HG02798 (cell line): ENCODE measurements at regions not wholly inside any gene's neighbourhood (a gene's known extent, or its start where the extent isn't known, plus 50 kb on each side); places are given as distances from the start of the nearest gene placed in this dataset.
A peak's percentile ranks its signal among the peaks of the same experiment; 100 is the strongest.
"Not testable (repeated sequence)": the region's sequence is repeated elsewhere in the genome, so short reads cannot be mapped to it uniquely, and the experiment has no call there.

Experiments
- ATAC-seq: cut with Tn5 transposase; IDR thresholded peaks from one replicate; pipeline ENCODE4 v1.9.1; 2021; ENCODE audit warnings: mild to moderate bottlenecking; ENCODE audit not compliant: unreplicated experiment, poor library complexity

DNA sequence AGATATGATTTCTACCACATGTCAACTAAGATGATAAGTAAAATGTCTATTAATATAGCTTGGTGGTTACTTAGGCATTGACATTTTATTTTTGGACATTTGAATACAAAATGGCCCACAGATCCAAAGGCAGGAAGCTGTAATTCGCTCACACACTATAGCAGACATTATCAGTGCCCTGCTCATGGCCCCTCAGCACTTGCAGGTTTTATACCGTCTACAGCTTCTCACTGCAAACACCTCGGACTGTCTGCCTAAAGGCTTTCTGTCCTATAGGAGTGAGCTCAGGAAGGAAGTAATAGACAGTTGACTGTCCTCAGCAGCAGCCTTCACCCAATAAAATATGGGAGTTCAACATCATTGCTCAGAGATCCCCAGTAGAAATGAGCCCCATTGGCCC lies 140.8 kb upstream of the RASA1 start:
- no peak for ATAC-seq

DNA sequence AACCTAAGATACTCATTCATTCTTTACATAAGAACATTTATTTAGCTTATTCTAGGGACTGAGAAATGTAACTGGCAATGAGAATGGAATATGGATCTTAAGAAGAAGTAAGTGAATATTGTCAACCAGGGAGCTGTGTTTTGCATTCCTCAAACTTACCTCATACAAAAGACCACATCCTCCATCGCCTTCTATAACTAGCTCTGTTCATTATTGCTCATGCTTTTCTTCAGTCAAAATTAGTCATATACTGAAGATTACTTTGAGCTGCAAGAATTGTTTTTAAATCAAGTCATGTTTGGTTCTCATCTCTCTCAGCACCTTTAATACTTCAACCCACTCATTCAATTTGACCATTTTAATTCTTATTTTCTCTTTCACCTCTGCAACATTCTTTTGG lies 140.3 kb upstream of the RASA1 start:
- ATAC-seq = no peak

DNA sequence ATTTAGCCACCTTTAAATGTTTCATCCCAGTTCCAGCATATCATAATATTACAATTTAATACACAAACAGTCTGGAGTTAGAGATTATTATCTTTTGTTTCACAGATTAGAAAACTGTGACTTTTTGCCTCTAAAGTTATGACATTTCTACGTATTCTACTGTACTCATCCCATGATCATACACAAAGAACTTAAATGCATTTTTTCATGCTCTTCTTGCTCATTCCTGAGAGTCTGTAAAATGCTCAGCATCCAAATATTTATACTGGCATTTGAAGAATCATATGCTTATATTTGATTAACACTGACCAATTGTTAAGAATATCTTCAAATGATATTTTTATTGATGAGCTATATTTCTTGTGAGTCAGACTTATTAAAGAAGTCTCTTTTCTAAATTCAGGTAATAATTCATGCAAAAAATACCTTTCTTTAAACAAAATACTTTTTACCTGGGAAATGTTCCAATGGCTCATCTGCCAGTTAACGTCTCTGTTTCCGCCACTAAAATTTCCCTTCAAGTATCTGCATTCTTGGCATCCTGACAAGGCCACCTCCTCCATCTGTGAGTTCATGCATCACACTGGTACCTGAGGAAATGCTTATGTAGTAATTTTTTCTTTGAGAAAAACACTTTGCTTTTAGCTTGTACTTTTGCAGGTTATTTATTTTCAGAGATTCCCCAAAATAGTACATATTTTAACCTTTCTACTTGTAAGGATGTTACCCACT lies 139.6 kb upstream of the RASA1 start:
- no peak for ATAC-seq

DNA sequence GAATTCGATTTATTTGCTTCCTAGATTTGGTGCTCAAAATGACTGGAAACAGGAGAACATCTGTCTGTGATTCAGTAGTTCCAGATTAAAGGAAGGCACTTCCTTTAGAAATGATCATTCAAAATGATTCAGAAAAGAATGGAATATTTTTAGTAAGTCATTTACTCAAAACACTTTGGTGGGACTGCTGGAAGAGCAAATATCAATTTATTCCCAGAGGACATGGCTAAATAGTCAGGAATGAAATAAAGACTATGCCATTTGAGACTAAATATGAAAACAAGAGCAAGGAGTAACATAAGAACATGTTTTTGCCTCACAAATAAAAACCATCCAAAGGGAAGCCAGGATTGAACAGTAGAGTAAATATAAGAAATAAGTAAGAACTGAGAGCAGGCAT lies 138.6 kb upstream of the RASA1 start:
- no peak for ATAC-seq

DNA sequence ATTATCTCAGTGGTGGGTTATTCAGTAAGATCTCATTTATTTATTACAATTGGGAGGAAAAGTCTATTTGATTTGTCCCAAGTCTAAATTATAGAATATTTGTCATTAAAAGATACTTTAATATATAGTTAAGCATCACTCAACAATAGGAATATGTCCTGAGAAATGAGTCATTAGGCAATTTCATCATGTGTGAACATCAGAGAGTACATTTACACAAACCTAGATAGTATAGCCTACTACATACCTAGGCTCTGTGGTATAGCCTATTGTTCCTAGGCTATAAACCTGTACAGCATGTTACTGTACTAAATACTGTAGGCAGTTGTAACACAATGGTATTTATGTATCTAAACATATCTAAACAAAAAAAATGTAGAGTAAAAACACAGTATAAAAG lies 135.0 kb upstream of the RASA1 start:
- ATAC-seq = no peak

DNA sequence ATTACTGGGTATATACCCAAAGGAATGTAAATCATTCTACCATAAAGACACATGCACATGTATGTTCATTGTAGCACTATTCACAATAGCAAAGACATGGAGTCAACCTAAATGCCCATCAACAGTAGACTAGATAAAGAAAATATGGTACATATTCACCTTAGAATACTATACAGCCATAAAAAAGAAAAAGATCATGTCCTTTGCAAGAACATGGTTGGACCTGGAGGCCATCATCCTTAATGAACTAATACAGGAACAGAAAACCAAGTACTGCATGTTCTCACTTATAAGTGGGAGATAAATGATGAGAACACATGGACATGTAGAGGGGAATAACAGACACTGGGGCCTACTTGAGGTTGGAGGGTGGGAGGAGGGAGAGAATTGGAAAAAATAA lies 133.2 kb upstream of the RASA1 start:
- ATAC-seq = not testable (repeated sequence)

DNA sequence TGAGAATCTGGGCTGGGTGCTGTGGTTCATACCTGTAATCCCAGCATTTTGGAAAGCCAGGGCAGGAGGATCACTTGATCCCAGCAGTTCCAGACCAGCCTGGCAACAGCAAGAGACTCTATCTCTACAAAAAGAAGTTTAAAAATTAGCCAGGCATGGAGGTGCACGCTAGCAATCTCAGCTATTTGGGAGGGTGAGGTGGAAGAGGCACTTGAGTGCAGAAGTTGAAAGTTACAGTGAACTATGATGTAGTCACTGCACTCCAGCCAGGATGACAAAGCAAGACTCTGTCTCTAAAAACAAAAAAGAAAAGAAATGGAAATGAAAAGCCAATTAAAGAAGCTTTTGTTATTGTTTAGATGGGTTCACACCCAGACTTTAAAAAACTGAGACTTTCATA lies 131.6 kb upstream of the RASA1 start:
- no peak for ATAC-seq

DNA sequence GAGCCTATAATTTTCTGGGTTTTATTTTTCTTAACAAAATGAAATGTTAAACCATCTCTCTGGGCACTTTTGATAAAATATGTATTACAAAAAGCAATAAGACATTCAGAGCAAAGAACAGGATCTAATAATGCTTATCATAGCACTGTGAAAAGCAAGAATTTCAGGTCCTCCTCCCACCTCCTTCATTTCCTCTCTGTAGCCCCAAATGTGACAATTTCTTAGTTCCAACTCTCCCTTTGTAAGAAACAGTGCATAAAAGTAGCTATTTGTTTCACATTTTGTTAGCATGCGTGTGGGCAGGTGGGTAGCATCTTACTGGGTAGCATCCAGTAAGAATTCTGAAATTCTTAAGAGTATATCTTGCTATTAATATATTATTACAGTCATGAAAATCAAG lies 130.9 kb upstream of the RASA1 start:
- ATAC-seq = peak; percentile 49

DNA sequence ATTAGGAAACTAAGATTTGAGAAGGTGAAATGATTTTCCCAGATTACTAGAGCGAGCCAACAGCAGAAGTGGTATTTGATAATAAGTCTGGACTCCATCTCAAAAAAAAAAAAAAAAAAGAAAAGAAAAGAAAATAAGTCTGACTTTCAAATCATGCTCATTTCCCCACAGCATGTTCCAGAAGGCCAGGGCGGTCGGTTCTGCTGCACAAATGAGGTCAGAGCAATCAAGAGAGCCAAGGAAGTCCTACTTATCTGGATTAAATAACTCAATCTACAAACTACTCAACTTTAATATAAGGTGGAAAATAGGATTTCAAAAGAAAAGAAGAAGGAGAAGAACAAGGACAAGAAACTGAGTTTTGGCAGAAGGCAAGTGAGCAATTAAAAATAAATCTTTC lies 130.4 kb upstream of the RASA1 start:
- ATAC-seq = no peak

DNA sequence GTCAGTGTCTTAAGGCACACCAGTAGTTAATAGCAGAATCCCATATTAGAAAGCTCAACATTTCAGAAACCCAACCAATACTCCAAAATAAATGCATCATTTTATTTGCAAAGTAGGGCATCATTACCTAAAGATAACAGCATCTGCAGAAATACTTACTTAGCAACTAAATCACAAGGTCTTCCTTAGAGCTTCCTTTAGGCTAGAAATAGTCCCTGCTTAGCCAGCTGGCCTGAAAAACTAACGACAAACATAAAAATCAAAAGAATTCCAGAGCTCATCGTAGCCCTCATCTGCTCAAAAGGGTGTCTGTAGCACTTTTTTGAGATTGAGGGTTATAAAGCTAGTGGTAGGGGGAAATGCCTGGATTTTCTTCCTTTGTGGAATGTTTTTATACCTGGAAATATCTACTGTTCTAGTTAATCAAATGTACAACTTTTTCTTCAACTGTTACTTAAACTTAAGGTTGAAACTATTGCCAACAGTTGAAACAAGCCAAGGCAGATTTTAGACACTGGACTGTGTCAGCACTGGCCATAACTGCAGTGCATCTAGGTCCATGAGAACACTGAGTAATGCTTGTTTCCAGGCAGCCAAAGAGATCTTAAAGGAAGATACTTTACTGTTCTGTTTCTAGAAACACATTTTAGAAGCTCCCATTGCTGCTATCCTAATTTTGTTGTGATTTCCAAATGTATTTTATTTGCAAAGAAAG lies 129.4 kb upstream of the RASA1 start:
- ATAC-seq = no peak

DNA sequence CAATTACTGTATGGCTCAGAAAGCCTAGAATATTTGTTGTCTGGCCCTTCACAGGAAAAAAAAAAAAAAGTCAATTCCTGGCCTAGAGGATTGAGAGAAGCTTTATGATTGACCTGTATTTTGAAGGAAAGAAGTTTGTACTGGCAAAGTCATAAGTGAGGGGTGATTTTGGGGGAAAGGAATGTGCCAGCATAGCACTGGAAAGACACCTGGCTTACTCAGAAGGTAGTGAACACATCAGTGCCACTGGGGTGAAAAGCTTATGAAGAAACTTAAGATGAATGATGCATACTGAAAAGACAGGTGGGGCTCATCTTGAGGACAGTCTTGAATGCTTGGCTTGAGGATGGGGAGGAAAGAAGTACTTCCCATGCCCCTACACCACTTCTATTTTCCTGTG lies 127.9 kb upstream of the RASA1 start:
- no peak for ATAC-seq

DNA sequence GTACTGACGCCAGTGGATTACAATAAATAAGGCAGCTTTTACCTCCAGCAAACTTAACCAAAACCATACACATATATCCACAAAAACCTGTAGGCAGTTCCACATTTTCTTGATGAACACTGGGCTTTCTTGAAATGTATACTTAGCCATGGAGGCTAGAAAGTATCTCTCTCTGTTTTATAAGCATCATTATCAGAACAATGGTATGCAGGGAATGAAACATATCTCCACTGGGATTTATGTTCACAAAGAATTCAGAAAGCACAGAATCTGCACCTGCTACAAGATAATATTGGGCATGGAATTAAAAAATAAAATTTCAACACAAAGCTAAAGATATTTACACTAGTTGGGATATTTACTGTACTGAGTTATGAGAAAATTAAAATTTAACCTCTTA lies 126.1 kb upstream of the RASA1 start:
- no peak for ATAC-seq

DNA sequence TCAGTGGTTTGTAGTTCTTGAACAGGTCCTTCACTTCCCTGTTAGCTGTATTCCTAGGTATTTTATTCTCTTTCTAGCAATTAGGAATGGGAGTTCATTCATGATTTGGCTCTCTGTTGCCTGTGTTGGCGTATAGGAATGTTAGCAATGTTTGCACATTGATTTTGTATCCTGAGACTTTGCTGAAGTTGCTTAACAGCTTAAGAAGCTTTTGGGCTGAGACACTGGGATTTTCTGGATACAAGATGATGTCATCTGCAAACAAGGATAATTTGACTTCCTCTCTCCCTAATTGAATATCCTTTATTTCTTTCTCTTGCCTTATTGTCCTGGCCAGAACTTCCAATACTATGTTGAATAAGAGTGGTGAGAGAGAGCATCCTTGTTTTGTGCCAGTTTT lies 121.8 kb upstream of the RASA1 start:
- not testable (repeated sequence) for ATAC-seq

DNA sequence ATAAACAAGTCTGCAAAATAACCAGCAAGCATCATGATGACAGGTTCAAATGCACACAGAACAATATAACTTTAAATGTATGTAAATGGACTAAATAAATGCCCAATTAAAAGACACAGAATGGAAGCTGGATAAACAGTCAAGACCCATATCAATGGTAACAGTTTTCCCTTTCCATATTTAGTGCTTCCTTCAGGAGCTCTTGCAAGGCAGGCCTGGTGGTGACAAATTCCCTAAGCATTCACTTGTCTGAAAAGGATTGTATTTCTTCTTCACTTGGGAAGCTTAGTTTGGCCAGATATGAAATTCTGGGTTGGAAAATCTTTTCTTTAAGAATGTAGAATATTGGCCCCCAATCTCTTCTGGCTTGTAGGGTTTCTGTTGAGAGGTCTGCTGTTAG lies 120.2 kb upstream of the RASA1 start:
- ATAC-seq = no peak

DNA sequence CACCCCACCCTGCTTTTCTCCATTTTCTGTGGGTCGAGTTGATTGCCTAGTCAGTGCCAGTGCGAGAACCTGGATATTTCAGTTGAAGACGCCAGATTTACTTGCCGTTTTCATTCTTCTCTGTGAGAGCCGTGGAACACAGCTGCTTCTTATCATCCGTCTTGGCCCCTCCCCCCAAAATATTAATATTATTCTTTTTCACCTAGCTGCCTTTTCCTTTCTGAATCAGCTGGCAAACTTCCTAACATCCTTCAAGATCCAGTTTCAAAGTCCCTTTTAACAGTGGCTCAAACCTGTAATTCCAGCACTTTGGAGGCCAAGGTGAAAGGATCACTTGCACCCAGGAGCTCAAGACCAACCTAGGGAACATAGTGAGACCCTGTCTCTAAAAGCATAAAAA lies 117.1 kb upstream of the RASA1 start:
- no peak for ATAC-seq

DNA sequence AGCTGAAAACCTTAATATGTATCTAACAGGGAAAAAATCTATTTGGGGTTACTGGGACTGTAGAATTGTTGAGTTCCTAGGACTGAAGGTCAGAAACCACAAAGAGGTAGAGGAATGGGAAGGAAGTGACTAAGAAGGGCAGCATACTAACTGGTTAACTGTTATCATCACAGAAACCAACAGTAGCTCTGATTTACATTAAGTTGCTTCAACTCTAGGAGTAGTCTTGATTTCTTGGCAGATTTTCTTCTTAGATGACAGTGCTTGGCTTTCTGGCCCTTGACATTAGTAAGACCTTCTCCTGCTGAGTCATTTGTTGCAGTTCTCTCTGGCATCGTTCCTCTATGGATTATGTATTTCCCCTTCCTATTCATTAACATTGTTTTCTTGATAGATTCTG lies 116.1 kb upstream of the RASA1 start:
- no peak for ATAC-seq

DNA sequence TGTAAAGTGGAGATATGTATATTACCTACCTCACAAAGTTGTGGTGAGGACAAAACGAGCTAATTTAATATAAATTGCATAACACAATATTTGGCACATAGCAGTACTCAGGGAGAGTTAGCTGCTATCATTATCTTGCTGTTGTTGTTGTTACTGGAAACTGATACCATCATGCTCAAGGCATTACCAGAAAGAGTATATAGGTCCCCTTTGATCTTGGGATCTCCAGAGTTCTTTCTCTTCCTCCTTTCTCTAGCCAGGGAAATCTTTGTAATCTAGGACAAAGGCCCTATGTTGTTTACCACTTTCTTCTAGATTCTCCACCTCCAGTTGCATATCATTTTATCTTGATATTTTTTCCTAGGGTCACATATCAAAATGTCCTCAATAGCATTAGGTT lies 114.8 kb upstream of the RASA1 start:
- ATAC-seq = no peak

DNA sequence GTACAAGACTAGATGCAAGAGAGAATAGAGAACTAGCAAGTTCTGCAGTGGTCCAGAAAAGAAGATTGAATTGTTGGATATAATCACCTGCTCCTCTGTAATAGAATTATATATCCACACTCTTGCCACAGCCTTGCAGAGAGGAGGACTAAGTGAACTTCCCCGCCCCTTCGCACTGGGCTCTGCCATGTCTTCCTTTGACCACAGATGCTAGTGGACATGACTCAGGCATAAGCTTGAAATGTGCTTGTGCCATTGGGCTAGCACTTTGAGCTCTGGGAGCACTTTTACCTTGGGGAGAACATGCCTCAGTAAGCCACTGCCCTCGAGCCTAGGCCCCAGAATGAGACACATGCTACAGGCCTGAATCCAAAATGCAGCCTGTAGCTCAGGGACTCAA lies 113.5 kb upstream of the RASA1 start:
- no peak for ATAC-seq

DNA sequence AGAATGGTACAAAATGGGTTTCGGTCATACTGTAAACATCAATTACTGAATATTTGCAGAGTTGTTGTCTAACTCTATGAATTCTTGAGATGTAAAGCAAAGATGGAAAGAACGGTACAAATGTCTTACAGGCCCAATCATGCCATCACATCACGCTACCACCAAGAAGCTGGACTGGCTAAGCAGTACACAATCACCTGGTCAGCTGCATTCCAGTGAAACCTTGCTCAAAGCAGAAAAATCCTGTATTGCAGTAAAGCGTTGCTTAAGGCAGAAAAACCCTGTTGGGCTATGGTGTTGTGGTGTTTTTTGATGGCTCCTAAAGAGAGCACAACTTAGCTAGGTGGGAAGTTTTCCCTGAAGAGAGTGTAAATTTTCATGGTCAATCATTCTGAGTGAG lies 112.6 kb upstream of the RASA1 start:
- ATAC-seq = no peak

DNA sequence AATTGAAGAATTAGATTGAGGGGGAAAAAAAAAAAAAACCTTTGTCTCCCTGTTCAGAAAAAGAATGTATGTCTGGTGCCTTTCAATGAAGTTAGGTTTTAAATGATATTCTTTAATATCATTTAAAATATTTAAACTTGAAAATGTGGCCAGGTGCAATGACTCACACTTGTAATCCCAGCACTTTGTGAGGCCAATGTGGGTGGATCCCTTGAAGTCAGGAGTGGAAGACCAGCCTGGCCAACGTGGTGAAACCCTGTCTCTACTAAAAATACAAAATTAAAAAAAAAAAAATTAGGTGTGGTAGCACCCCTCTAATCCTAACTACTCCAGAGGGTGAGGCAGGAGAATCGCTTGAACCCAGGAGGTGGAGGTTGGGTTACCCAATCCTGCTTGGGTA lies 111.1 kb upstream of the RASA1 start:
- ATAC-seq = no peak

DNA sequence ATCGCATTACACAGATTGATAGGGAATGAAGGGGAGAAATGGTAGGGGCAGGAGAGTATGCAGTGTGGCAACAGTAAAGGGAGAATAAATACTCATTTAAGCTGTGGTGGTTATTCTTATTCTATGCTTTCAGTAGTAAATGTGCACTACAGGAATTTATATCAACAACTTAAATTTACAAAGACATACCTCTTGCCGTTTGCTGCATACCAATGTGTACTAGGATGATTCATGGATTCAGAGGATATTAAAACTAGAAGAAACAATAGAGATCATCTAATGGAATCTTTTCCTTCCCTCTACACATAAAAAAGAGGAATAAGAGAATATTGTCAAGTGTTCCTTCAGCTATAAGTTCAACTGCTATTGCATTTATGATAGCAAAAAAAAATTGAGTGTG lies 103.3 kb upstream of the RASA1 start:
- ATAC-seq = no peak

DNA sequence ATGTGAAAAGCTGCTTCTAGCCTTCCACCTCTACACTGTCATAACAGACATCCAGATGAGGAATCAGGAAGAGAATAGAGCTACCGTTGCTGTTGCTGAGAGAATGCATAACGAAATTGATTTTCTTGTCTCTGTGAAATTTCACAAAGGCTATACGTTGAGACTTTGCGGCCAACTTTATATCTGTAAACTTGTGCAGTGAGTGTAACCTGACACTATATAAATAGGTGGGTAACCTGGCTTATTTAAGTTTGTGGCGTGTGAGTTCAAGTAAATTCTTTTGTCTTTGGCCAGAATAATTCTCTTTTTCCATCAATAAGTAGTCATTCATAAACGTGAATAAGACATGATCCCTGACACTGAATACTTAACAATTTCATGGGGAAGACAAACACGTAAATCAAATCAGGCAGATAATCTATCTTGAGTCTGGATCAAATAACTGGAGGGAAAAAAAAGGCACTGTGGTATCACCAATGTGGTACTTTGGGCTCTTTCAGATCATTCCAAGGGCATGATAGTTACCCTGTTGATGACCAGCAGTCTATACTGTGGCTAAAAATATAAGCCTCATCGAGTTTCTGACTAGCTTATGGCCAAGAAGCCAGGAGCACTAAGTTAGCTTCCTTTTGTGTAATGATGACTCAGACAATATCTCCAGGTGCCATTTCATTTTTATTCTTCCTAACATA lies 98.2 kb upstream of the RASA1 start:
- ATAC-seq = no peak
